Colonic mucosa (tissue), 4 donors: ENCODE measurements at regions not wholly inside any gene's neighbourhood (a gene's known extent, or its start where the extent isn't known, plus 50 kb on each side); places are given as distances from the start of the nearest gene placed in this dataset.
"Not testable (repeated sequence)": the region's sequence is repeated elsewhere in the genome, so short reads cannot be mapped to it uniquely, and the experiment has no call there.

ENCODE experiments used
- DNase-seq: peaks from one replicate; pipeline ENCODE4 v3.0.0-alpha.2; 2020
- H3K27ac ChIP-seq: fragments of 200-600 bp; one replicate; pipeline ENCODE4 v1.8.0; 2021
- H3K27me3 ChIP-seq: fragments of 200-600 bp; one replicate; pipeline ENCODE4 v1.8.0; 2021
- H3K36me3 ChIP-seq: fragments of 200-600 bp; one replicate; pipeline ENCODE4 v1.8.0; 2021
- H3K4me1 ChIP-seq: fragments of 200-600 bp; one replicate; pipeline ENCODE4 v1.8.0; 2021; ENCODE audit warnings: mild to moderate bottlenecking
- H3K4me3 ChIP-seq: fragments of 200-600 bp; one replicate; pipeline ENCODE4 v1.8.0; 2021
- H3K9ac ChIP-seq, 2 donors: one replicate each; pipeline ENCODE4 v1.7.0; 2013; ENCODE audit warnings: control low read depth in 2 of 2, low read depth in 2 of 2, low read length in 2 of 2
- H3K9me3 ChIP-seq: fragments of 200-600 bp; one replicate; pipeline ENCODE4 v1.8.0; 2021
- intact Hi-C: fragments of 100-400 bp; cut with DNase I; formaldehyde crosslinking; loops from one replicate; pipeline ENCODE4 v1.14.1; 2022
- TF ChIP-seq, protein P1 (sequence below): fragments of 200-600 bp; IDR thresholded peaks from one replicate; pipeline ENCODE4 v1.8.0; 2022; ENCODE audit warnings: antibody characterized with exemption, mild to moderate bottlenecking
- donor health status: healthy.
- donor health status: DM: no; HTN: no; CAD: no.
- donor health status: DM: no; HTN: no; CAD: no.

- DNase-seq, result no peak
- H3K4me1 ChIP-seq, result no peaks in the 10 kb centered on the region
- H3K4me3 ChIP-seq, result no peak overlapping the region
- intact Hi-C loops, result no loop called here
- H3K9ac ChIP-seq, result no peak overlapping the region
- H3K9me3 ChIP-seq, result no peaks in the 10 kb centered on the region
- H3K36me3 ChIP-seq, result no peaks in the 10 kb centered on the region
- no peaks in the 10 kb centered on the region for H3K27me3 ChIP-seq
- no peak overlapping the region for H3K27ac ChIP-seq
- TF ChIP-seq, protein P1, sequence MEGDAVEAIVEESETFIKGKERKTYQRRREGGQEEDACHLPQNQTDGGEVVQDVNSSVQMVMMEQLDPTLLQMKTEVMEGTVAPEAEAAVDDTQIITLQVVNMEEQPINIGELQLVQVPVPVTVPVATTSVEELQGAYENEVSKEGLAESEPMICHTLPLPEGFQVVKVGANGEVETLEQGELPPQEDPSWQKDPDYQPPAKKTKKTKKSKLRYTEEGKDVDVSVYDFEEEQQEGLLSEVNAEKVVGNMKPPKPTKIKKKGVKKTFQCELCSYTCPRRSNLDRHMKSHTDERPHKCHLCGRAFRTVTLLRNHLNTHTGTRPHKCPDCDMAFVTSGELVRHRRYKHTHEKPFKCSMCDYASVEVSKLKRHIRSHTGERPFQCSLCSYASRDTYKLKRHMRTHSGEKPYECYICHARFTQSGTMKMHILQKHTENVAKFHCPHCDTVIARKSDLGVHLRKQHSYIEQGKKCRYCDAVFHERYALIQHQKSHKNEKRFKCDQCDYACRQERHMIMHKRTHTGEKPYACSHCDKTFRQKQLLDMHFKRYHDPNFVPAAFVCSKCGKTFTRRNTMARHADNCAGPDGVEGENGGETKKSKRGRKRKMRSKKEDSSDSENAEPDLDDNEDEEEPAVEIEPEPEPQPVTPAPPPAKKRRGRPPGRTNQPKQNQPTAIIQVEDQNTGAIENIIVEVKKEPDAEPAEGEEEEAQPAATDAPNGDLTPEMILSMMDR, result no peak
Observed at GRCh38 chr2:235225261-235225660, 268.6 kb upstream of the AGAP1 start.

DNA sequence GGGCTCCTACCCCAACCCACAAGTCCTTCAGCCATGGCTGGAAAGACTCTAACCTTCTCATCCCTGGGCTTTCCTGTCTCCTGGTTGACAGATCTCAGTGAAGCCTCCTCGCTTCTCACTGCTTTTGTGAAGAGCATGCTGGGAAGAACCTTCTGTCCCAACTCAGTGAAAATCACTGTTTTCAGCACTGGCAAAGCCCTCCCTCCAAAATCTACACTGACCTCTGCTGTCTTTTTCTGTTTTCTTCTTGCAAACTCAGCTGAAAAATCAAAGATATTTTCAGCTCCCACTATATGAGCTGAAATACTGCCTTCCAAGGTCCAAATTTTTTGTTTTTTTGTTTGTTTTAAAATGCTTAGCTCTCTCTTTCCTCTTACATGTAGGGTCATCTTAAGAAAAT lies 266.3 kb upstream of the AGAP1 start:
- Histone ChIP-seq H3K27me3 (no peaks in the 10 kb centered on the region), H3K27ac (no peak overlapping the region), H3K36me3 (no peaks in the 10 kb centered on the region), H3K4me3 (no peak overlapping the region), H3K9ac (no peak overlapping the region), H3K9me3 (no peaks in the 10 kb centered on the region), H3K4me1 (no peaks in the 10 kb centered on the region)
- no peak for DNase-seq
- intact Hi-C loops, result no loop called here
- TF ChIP-seq, protein P1, result no peak

- intact Hi-C loops, DNase-seq, H3K36me3 ChIP-seq, H3K4me3 ChIP-seq, H3K4me1 ChIP-seq, H3K27me3 ChIP-seq, H3K27ac ChIP-seq, H3K9me3 ChIP-seq, H3K9ac ChIP-seq: not testable (repeated sequence)
Observed at GRCh38 chr2:235228422-235228821, 265.4 kb upstream of the AGAP1 start.

DNA sequence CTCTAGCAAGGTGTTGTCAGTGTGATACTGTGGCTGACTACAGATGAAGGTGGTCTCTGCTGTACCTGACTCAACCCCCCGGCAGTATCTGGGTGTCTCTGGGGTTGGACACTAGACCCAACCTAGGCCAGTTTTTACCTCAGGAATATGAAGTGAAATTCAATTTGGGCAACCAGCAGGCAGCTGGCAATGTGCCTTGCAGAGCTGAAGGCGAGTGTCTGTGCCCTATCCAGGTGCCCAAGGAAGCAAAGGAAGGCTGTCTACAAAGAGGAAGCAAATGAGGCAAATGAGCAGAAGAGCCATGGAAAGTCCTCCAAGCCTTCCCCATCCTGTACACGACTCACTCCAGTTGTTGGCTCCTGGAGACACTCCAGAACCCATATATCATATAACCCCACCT lies 264.6 kb upstream of the AGAP1 start:
- H3K4me3 ChIP-seq, result no peak overlapping the region
- intact Hi-C loops, result no loop called here
- H3K9me3 ChIP-seq, result no peaks in the 10 kb centered on the region
- no peak overlapping the region for H3K9ac ChIP-seq
- no peak for DNase-seq
- no peaks in the 10 kb centered on the region for H3K36me3 ChIP-seq
- TF ChIP-seq, protein P1, result no peak
- no peaks in the 10 kb centered on the region for H3K4me1 ChIP-seq
- H3K27ac ChIP-seq, result no peak overlapping the region
- H3K27me3 ChIP-seq, result no peaks in the 10 kb centered on the region

GRCh38 chr2:235230821-235231601 lies 262.8 kb upstream of the AGAP1 start:
- Histone ChIP-seq H3K36me3 (no peaks in the 10 kb centered on the region), H3K4me3 (no peak overlapping the region), H3K27me3 (no peaks in the 10 kb centered on the region), H3K4me1 (no peaks in the 10 kb centered on the region), H3K9me3 (no peaks in the 10 kb centered on the region), H3K9ac (no peak overlapping the region), H3K27ac (no peak overlapping the region)
- no peak for DNase-seq
- intact Hi-C loops, result no loop called here
- TF ChIP-seq, protein P1, result no peak
